SK-N-SH treated with all-trans-retinoic acid at 6 μM for 48 hours (cell line): ENCODE measurements at regions not wholly inside any gene's neighbourhood (a gene's known extent, or its start where the extent isn't known, plus 50 kb on each side); places are given as distances from the start of the nearest gene placed in this dataset.

Source experiments
- ARNTL ChIP-seq: fragments of 450-650 bp; formaldehyde crosslinking; IDR thresholded peaks from 2 replicates; pipeline ENCODE4 v1.5.0; 2020; ENCODE audit warnings: low read depth, mild to moderate bottlenecking, moderate library complexity, borderline replicate concordance
- CSDC2 ChIP-seq: fragments of 250-450 bp; sonication (Bioruptor Pico); IDR thresholded peaks from 2 replicates; pipeline ENCODE4 v1.5.0; 2020; ENCODE audit warnings: mild to moderate bottlenecking, moderate library complexity
- RARB ChIP-seq: fragments of 250-450 bp; sonication (Bioruptor Pico); IDR thresholded peaks from 2 replicates; pipeline ENCODE4 v1.8.0; 2021; ENCODE audit warnings: mild to moderate bottlenecking, moderate library complexity
- SNAI2 ChIP-seq: fragments of 250-450 bp; sonication (Bioruptor Pico); IDR thresholded peaks from 2 replicates; pipeline ENCODE4 v1.5.0; 2020; ENCODE audit warnings: mild to moderate bottlenecking, moderate library complexity
- TCF4 ChIP-seq: fragments of 250-450 bp; sonication (Bioruptor Pico); IDR thresholded peaks from 2 replicates; pipeline ENCODE4 v1.8.0; 2021; ENCODE audit warnings: mild to moderate bottlenecking, moderate library complexity, borderline replicate concordance
- TOX ChIP-seq: fragments of 250-450 bp; sonication (Bioruptor Pico); IDR thresholded peaks from 2 replicates; pipeline ENCODE4 v1.8.0; 2021; ENCODE audit warnings: mild to moderate bottlenecking, moderate library complexity, borderline replicate concordance
- ZFP3 ChIP-seq: fragments of 250-450 bp; sonication (Bioruptor Pico); IDR thresholded peaks from 2 replicates; pipeline ENCODE4 v1.5.0; 2020; ENCODE audit warnings: mild to moderate bottlenecking, moderate library complexity
- ZFP30 ChIP-seq: fragments of 450-650 bp; formaldehyde crosslinking; IDR thresholded peaks from 2 replicates; pipeline ENCODE4 v1.5.0; 2022; ENCODE audit warnings: mild to moderate bottlenecking, moderate library complexity
- ZNF70 ChIP-seq: fragments of 450-650 bp; formaldehyde crosslinking; IDR thresholded peaks from 2 replicates; pipeline ENCODE4 v1.5.0; 2020; ENCODE audit warnings: mild to moderate bottlenecking, moderate library complexity
- ZNF8 ChIP-seq: fragments of 450-650 bp; formaldehyde crosslinking; IDR thresholded peaks from 2 replicates; pipeline ENCODE4 v1.5.0; 2020; ENCODE audit warnings: mild to moderate bottlenecking, moderate library complexity
- TF ChIP-seq, protein P1 (sequence below): fragments of 250-450 bp; sonication (Bioruptor Pico); IDR thresholded peaks from 2 replicates; pipeline ENCODE4 v1.8.0; 2021; ENCODE audit warnings: low read depth, mild to moderate bottlenecking, moderate library complexity, borderline replicate concordance
- TF ChIP-seq, protein P2 (sequence below): fragments of 250-450 bp; sonication (Bioruptor Pico); IDR thresholded peaks from 2 replicates; pipeline ENCODE4 v1.8.0; 2020; ENCODE audit warnings: mild to moderate bottlenecking, moderate library complexity, borderline replicate concordance
- TF ChIP-seq, protein P3 (sequence below): fragments of 250-450 bp; sonication (Bioruptor Pico); IDR thresholded peaks from 2 replicates; pipeline ENCODE4 v1.5.1; 2021; ENCODE audit warnings: mild to moderate bottlenecking, moderate library complexity

DNA sequence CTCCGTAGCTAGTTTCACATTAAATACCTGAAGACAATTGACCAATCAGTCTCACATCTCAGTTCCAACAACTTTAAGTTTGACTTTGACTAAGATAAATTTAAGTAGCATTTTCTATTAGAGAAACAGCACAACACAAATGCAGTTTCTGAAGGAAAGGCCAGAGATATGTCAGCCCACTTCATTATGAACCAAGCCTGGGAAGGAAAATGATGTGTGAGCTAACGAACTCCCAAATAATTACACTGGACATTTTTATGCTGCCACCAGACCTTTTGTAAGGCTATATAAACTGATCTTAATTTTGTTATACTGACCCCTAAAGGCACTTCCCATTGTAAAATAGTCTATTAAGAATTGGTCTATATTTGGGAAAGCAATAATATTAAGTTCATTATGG, 57.9 kb upstream of the DACH1 start:
- TF ChIP-seq, protein P1, sequence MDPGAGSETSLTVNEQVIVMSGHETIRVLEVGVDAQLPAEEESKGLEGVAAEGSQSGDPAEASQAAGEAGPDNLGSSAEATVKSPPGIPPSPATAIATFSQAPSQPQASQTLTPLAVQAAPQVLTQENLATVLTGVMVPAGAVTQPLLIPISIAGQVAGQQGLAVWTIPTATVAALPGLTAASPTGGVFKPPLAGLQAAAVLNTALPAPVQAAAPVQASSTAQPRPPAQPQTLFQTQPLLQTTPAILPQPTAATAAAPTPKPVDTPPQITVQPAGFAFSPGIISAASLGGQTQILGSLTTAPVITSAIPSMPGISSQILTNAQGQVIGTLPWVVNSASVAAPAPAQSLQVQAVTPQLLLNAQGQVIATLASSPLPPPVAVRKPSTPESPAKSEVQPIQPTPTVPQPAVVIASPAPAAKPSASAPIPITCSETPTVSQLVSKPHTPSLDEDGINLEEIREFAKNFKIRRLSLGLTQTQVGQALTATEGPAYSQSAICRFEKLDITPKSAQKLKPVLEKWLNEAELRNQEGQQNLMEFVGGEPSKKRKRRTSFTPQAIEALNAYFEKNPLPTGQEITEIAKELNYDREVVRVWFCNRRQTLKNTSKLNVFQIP (CRISPR knock-in tag): no peak
- TF ChIP-seq ZFP30 (no peak), TOX (CRISPR knock-in tag) (no peak), CSDC2 (no peak), ARNTL (CRISPR knock-in tag) (no peak), ZFP3 (CRISPR knock-in tag) (no peak), ZNF8 (CRISPR knock-in tag) (no peak), ZNF70 (CRISPR knock-in tag) (no peak), RARB (CRISPR knock-in tag) (no peak), SNAI2 (CRISPR knock-in tag) (no peak), TCF4 (CRISPR knock-in tag) (no peak)
- TF ChIP-seq, protein P2, sequence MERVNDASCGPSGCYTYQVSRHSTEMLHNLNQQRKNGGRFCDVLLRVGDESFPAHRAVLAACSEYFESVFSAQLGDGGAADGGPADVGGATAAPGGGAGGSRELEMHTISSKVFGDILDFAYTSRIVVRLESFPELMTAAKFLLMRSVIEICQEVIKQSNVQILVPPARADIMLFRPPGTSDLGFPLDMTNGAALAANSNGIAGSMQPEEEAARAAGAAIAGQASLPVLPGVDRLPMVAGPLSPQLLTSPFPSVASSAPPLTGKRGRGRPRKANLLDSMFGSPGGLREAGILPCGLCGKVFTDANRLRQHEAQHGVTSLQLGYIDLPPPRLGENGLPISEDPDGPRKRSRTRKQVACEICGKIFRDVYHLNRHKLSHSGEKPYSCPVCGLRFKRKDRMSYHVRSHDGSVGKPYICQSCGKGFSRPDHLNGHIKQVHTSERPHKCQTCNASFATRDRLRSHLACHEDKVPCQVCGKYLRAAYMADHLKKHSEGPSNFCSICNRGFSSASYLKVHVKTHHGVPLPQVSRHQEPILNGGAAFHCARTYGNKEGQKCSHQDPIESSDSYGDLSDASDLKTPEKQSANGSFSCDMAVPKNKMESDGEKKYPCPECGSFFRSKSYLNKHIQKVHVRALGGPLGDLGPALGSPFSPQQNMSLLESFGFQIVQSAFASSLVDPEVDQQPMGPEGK: no peak
- TF ChIP-seq, protein P3, sequence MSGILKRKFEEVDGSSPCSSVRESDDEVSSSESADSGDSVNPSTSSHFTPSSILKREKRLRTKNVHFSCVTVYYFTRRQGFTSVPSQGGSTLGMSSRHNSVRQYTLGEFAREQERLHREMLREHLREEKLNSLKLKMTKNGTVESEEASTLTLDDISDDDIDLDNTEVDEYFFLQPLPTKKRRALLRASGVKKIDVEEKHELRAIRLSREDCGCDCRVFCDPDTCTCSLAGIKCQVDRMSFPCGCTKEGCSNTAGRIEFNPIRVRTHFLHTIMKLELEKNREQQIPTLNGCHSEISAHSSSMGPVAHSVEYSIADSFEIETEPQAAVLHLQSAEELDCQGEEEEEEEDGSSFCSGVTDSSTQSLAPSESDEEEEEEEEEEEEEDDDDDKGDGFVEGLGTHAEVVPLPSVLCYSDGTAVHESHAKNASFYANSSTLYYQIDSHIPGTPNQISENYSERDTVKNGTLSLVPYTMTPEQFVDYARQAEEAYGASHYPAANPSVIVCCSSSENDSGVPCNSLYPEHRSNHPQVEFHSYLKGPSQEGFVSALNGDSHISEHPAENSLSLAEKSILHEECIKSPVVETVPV: no peak
